ENCODE measurements at regions not wholly inside any gene's neighbourhood (a gene's known extent, or its start where the extent isn't known, plus 50 kb on each side); places are given as distances from the start of the nearest gene placed in this dataset.

DNA sequence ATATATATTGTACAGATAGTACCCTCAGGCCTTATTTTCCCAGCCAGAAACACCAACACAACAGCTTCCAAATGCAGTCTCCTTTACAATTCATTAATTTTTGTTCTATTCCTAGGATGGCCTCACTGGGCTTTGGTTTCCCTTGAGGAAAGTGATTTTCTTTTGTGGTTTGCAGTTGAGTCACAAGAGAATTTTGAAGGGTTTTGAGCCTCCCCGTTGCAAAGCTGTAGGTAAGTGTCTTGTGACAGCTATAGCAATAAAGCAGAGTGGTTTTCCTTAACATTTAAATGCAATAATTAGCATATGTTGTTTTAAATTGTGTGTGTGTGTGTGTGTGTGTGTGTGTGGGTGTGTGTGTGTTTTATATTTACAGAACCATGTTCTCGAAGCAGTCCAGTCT is 54.1 kb upstream of the WDR17 start:
- TF ChIP-seq, protein P1, sequence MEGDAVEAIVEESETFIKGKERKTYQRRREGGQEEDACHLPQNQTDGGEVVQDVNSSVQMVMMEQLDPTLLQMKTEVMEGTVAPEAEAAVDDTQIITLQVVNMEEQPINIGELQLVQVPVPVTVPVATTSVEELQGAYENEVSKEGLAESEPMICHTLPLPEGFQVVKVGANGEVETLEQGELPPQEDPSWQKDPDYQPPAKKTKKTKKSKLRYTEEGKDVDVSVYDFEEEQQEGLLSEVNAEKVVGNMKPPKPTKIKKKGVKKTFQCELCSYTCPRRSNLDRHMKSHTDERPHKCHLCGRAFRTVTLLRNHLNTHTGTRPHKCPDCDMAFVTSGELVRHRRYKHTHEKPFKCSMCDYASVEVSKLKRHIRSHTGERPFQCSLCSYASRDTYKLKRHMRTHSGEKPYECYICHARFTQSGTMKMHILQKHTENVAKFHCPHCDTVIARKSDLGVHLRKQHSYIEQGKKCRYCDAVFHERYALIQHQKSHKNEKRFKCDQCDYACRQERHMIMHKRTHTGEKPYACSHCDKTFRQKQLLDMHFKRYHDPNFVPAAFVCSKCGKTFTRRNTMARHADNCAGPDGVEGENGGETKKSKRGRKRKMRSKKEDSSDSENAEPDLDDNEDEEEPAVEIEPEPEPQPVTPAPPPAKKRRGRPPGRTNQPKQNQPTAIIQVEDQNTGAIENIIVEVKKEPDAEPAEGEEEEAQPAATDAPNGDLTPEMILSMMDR (IDR thresholded peaks at IDR 0.05; ENCODE audit: insufficient read depth, low read length, poor library complexity, severe bottlenecking): no peak
- TF ChIP-seq EZH2phosphoT487 (conservative IDR thresholded peaks at IDR 0.05; ENCODE audit: low read length): no peak
